K562 (cell line): ENCODE measurements at regions not wholly inside any gene's neighbourhood (a gene's known extent, or its start where the extent isn't known, plus 50 kb on each side); places are given as distances from the start of the nearest gene placed in this dataset.

Source experiments
- ATAC-seq: fragments of 200-7000 bp; cut with Tn5 transposase; 3 replicates; pipeline ENCODE4 v1.9.1; 2020; ENCODE audit warnings: moderate library complexity
- BruUV-seq: library from RNA; stranded (reverse); fragments of 400-500 nt; replicated peaks from 2 replicates; lab custom pipeline; 2021; lab: Mats Ljungman, UMichigan
- CTCF ChIA-PET: fragments of 300-600 bp; formaldehyde crosslinking; extraction: SDS; loops from one replicate; lab custom pipeline; 2021; ENCODE audit warnings: low intra/inter-chr PET ratio; lab: Yijun Ruan, JAX
- POLR2A ChIA-PET: fragments of 300-600, 350-650 bp; sonication (Branson Sonifier 250); formaldehyde crosslinking; extraction: SDS; loops from one replicate; lab custom pipeline; 2021; ENCODE audit warnings: antibody characterized with exemption, inconsistent platforms; lab: Yijun Ruan, JAX
- DNase-seq, 4 experiments: peaks; one replicate each; pipeline versions ENCODE4 v3.0.0 to v3.0.0-alpha.2; 2011 to 2018; ENCODE audit warnings: low spot score in 3 of 4, mixed read lengths in 3 of 4; ENCODE audit errors: extremely low read depth in 1 of 4
- FAIRE-seq: peaks from 2 replicates; lab custom pipeline; 2011; peaks lifted over from hg19 to GRCh38; lab: Jason Lieb, UNC
- H2AFZ ChIP-seq: 2 replicates; pipeline ENCODE4 v1.6.0; 2011; ENCODE audit warnings: low read depth, low read length, control low read depth, inconsistent platforms
- H3K27ac ChIP-seq: fragments of 200-600 bp; 3 replicates; pipeline ENCODE4 v1.8.0; 2011; ENCODE audit warnings: low read depth, mild to moderate bottlenecking, control low read depth, inconsistent platforms, low read length, moderate library complexity, mixed read lengths; ENCODE audit errors: extremely low read depth
- H3K27me3 ChIP-seq, 2 experiments: fragments of 300-600 bp in 1 of 2; 2 replicates in 1 of 2; 3 replicates in 1 of 2; pipeline versions ENCODE4 v1.6.0 to v1.8.0; 2011; ENCODE audit warnings: inconsistent platforms in 2 of 2, low read length in 2 of 2, mild to moderate bottlenecking in 1 of 2, mixed read lengths in 1 of 2, moderate library complexity in 1 of 2; ENCODE audit not compliant: control insufficient read depth in 2 of 2, insufficient read depth in 2 of 2
- H3K36me3 ChIP-seq: fragments of 300-600 bp; 3 replicates; pipeline ENCODE4 v1.8.0; 2011; ENCODE audit warnings: mild to moderate bottlenecking, low read length, inconsistent platforms; ENCODE audit not compliant: control insufficient read depth, insufficient read depth
- H3K4me1 ChIP-seq, 2 experiments: fragments of 200-600 bp in 1 of 2; replicated peaks in 1 of 2; 2 replicates in 1 of 2; 3 replicates in 1 of 2; pipeline versions ENCODE4 v1.5.1 to v1.8.0; 2011; ENCODE audit warnings: inconsistent platforms in 2 of 2, low read length in 2 of 2, mild to moderate bottlenecking in 1 of 2, mixed read lengths in 1 of 2, moderate library complexity in 1 of 2; ENCODE audit not compliant: control insufficient read depth in 2 of 2, insufficient read depth in 2 of 2
- H3K4me2 ChIP-seq: 2 replicates; pipeline ENCODE4 v1.6.1; 2011; ENCODE audit warnings: low read length, control low read depth, inconsistent platforms, mixed read lengths; ENCODE audit not compliant: insufficient read depth
- H3K4me3 ChIP-seq: fragments of 200-600 bp; sonication (generic), shearing (Covaris generic); 2 replicates; pipeline ENCODE4 v1.5.1; 2016; ENCODE audit warnings: control low read depth, inconsistent platforms
- H3K79me2 ChIP-seq: fragments of 200-600 bp; 3 replicates; pipeline ENCODE4 v1.8.0; 2011; ENCODE audit warnings: low read length, inconsistent platforms; ENCODE audit not compliant: control insufficient read depth, insufficient read depth
- H3K9ac ChIP-seq, 2 experiments: 2 replicates each; pipeline versions ENCODE4 v1.6.0 to v1.6.1; 2011; ENCODE audit warnings: low read depth in 2 of 2, low read length in 2 of 2, control low read depth in 1 of 2, inconsistent platforms in 1 of 2, mild to moderate bottlenecking in 1 of 2, mixed read lengths in 1 of 2; ENCODE audit not compliant: insufficient read depth in 1 of 2
- H3K9me1 ChIP-seq: one replicate; pipeline ENCODE4 v1.6.0; 2011; ENCODE audit warnings: inconsistent platforms, mild to moderate bottlenecking, low read length, moderate library complexity; ENCODE audit not compliant: control insufficient read depth, insufficient read depth
- H3K9me3 ChIP-seq: replicated peaks from 2 replicates; pipeline ENCODE4 v1.5.1; 2011; ENCODE audit warnings: low read depth, low read length, inconsistent platforms; ENCODE audit not compliant: control insufficient read depth, insufficient read depth
- H4K20me1 ChIP-seq: replicated peaks from 2 replicates; pipeline ENCODE4 v1.6.1; 2011; ENCODE audit warnings: low read length, inconsistent platforms, mixed read lengths; ENCODE audit not compliant: control insufficient read depth, insufficient read depth
- ATF2 ChIP-seq: sonication (generic); formaldehyde crosslinking; IDR thresholded peaks from 2 replicates; pipeline ENCODE4 v1.8.1; 2022; ENCODE audit warnings: missing genetic modification reagents
- HDGF ChIP-seq: fragments of 450-650 bp; IDR thresholded peaks from 2 replicates; pipeline ENCODE4 v1.6.1; 2016
- HNRNPUL1 ChIP-seq: fragments of 200-400 bp; formaldehyde crosslinking; IDR thresholded peaks from 2 replicates; pipeline ENCODE4 v1.6.1; 2017; ENCODE audit warnings: low read length
- L3MBTL2 ChIP-seq: fragments of 450-650 bp; IDR thresholded peaks from 2 replicates; pipeline ENCODE4 v1.6.1; 2016; ENCODE audit warnings: mild to moderate bottlenecking, moderate library complexity
- MYBL2 ChIP-seq, 2 experiments: fragments of 450-650 bp in 1 of 2; sonication (generic) in 1 of 2; formaldehyde crosslinking in 1 of 2; IDR thresholded peaks; 2 replicates each; pipeline versions ENCODE4 v1.6.1 to v1.8.1; 2017 to 2022; ENCODE audit warnings: borderline replicate concordance in 1 of 2, inconsistent platforms in 1 of 2, low read depth in 1 of 2, mild to moderate bottlenecking in 1 of 2, missing genetic modification reagents in 1 of 2, moderate library complexity in 1 of 2
- PTTG1 ChIP-seq: fragments of 450-650 bp; IDR thresholded peaks from 2 replicates; pipeline ENCODE4 v1.6.1; 2016; ENCODE audit warnings: low read depth, mild to moderate bottlenecking, missing genetic modification characterization, missing compliant biosample characterization
- RBM14 ChIP-seq: fragments of 200-400 bp; formaldehyde crosslinking; IDR thresholded peaks from 2 replicates; pipeline ENCODE4 v1.6.1; 2018; ENCODE audit warnings: low read depth, mild to moderate bottlenecking, low read length, moderate library complexity, borderline replicate concordance; ENCODE audit not compliant: insufficient read depth
- RBM22 ChIP-seq: fragments of 200-400 bp; formaldehyde crosslinking; IDR thresholded peaks from 2 replicates; pipeline ENCODE4 v1.6.1; 2018; ENCODE audit warnings: low read length, low read depth; ENCODE audit not compliant: poor library complexity, severe bottlenecking
- VEZF1 ChIP-seq: fragments of 200-800 bp; sonication (Bioruptor generic); IDR thresholded peaks from 2 replicates; pipeline ENCODE4 v1.6.1; 2017; ENCODE audit warnings: missing genetic modification characterization, missing compliant biosample characterization
- ZFX ChIP-seq: sonication (generic); formaldehyde crosslinking; IDR thresholded peaks from 2 replicates; pipeline ENCODE4 v1.8.0; 2022; ENCODE audit warnings: mild to moderate bottlenecking, missing genetic modification reagents, moderate library complexity
- ZNF12 ChIP-seq: sonication (generic); formaldehyde crosslinking; IDR thresholded peaks from 2 replicates; pipeline ENCODE4 v1.4.0; 2020; ENCODE audit warnings: mild to moderate bottlenecking, missing genetic modification reagents
- ZNF23 ChIP-seq: fragments of 250-450 bp; sonication (Bioruptor Pico); IDR thresholded peaks from 2 replicates; pipeline ENCODE4 v1.4.0; 2020; ENCODE audit warnings: mild to moderate bottlenecking
- ZNF316 ChIP-seq: fragments of 450-650 bp; IDR thresholded peaks from 2 replicates; pipeline ENCODE4 v1.6.1; 2016
- ZNF696 ChIP-seq: fragments of 250-450 bp; sonication (Bioruptor Pico); conservative IDR thresholded peaks from 2 replicates; pipeline ENCODE4 v1.4.0; 2020; ENCODE audit warnings: mild to moderate bottlenecking, moderate library complexity
- ZNF766 ChIP-seq: fragments of 200-800 bp; sonication (Bioruptor generic); conservative IDR thresholded peaks from 2 replicates; pipeline ENCODE4 v1.6.1; 2016; ENCODE audit warnings: missing genetic modification characterization, missing compliant biosample characterization
- WGBS: fragments of 100-300 bp; shearing (Covaris generic); methylation state at CpG from one replicate; pipeline ENCODE4 v1.1.6; 2016; ENCODE audit warnings: low coverage, mixed read lengths; ENCODE audit not compliant: insufficient coverage; ENCODE audit errors: missing lambda C conversion rate; 5-methylcytosine and 5-hydroxymethylcytosine counted together
- in situ Hi-C: fragments of 300-500 bp; cut with MboI; formaldehyde crosslinking; loops from 4 replicates; pipeline ENCODE4 v1.15.0; 2018; ENCODE audit warnings: inconsistent platforms, mixed read lengths
- intact Hi-C: fragments of 100-400 bp; cut with micrococcal nuclease; formaldehyde crosslinking; loops from 2 replicates; pipeline ENCODE4 v1.14.2; 2022

GRCh38 chr4:41321216-41321945, 64.7 kb downstream of the UCHL1 start:
- BruUV-seq: no TSS peak
- no peaks in the 10 kb centered on the region for H3K36me3 ChIP-seq
- H3K4me3 ChIP-seq: no peak overlapping the region
- no peaks in the 10 kb centered on the region for H3K4me1 ChIP-seq
- no peak for ATAC-seq
- H3K9me1 ChIP-seq: no peaks in the 10 kb centered on the region
- DNase-seq: no peak
- no peaks in the 10 kb centered on the region for H3K79me2 ChIP-seq
- intact Hi-C loops (no loop called here), in situ Hi-C loops (no loop called here)
- H3K27me3 ChIP-seq: no peaks in the 10 kb centered on the region
- no peak overlapping the region for H3K4me2 ChIP-seq
- ChIA-PET CTCF (no interaction called here), POLR2A (no interaction called here)
- H3K9ac ChIP-seq: no peak overlapping the region
- H3K27ac ChIP-seq: no peak overlapping the region
- no peak overlapping the region for H2AFZ ChIP-seq
- H4K20me1 ChIP-seq: no peaks in the 10 kb centered on the region
- FAIRE-seq: no peak
- TF ChIP-seq HDGF: no peak
- no peak for TF ChIP-seq L3MBTL2
- TF ChIP-seq ZNF12 (CRISPR knock-in tag): peak; percentile 86; the same call in 1 of the 2 replicates
- TF ChIP-seq RBM14: no peak
- TF ChIP-seq HNRNPUL1: no peak
- no peaks in the 10 kb centered on the region for H3K9me3 ChIP-seq

- H3K9me3 ChIP-seq: no peaks in the 10 kb centered on the region
- no peak overlapping the region for H3K4me2 ChIP-seq
- no peaks in the 10 kb centered on the region for H3K36me3 ChIP-seq
- FAIRE-seq (no peak), DNase-seq (no peak), ATAC-seq (no peak)
- H2AFZ ChIP-seq: no peak overlapping the region
- BruUV-seq: no TSS peak
- H3K27ac ChIP-seq: no peak overlapping the region
- no peaks in the 10 kb centered on the region for H3K4me1 ChIP-seq
- no peak overlapping the region for H3K4me3 ChIP-seq
- ChIA-PET POLR2A (interaction anchor here (0.7 kb wide), 1 partner anchor 53 kb away, joined by 3 read pairs; no protein-coding TSS in a partner anchor), CTCF (no interaction called here)
- H4K20me1 ChIP-seq: no peaks in the 10 kb centered on the region
- intact Hi-C loops: no loop called here
- H3K9ac ChIP-seq: no peak overlapping the region
- no peaks in the 10 kb centered on the region for H3K9me1 ChIP-seq
- no peaks in the 10 kb centered on the region for H3K79me2 ChIP-seq
- H3K27me3 ChIP-seq: no peaks in the 10 kb centered on the region
- WGBS: 0% methylated on average over 4 of the region's 4 CpGs
- in situ Hi-C loops: no loop called here
- TF ChIP-seq PTTG1 (tag) (no peak), ZNF316 (no peak), ZNF23 (CRISPR knock-in tag) (no peak), ZFX (CRISPR knock-in tag) (no peak), VEZF1 (no peak), ZNF766 (no peak), RBM22 (no peak), ATF2 (CRISPR knock-in tag) (no peak), ZNF696 (no peak), MYBL2 (IDR thresholded peaks at IDR 0.05; ENCODE audit: low read depth) (no peak), MYBL2 (CRISPR knock-in tag; IDR thresholded peaks at IDR 0.05; ENCODE audit: borderline replicate concordance) (no peak)
Observed at GRCh38 chr4:41322617-41323016, 65.9 kb downstream of the UCHL1 start.
